GM12865 (cell line): ENCODE measurements at regions not wholly inside any gene's neighbourhood (a gene's known extent, or its start where the extent isn't known, plus 50 kb on each side); places are given as distances from the start of the nearest gene placed in this dataset.

ENCODE experiments used
- DNase-seq: peaks from one replicate; pipeline ENCODE4 v3.0.0; 2010; ENCODE audit warnings: low read depth
- H3K4me3 ChIP-seq: 2 replicates; pipeline ENCODE4 v1.5.1; 2011; ENCODE audit warnings: mild to moderate bottlenecking, low read depth, low read length, control low read depth
- TF ChIP-seq, protein P1 (sequence below): IDR thresholded peaks from 2 replicates; pipeline ENCODE4 v1.5.1; 2011; ENCODE audit warnings: low read length, control low read depth, low read depth, inconsistent platforms; ENCODE audit not compliant: insufficient read depth; ENCODE audit errors: missing control alignments

DNA sequence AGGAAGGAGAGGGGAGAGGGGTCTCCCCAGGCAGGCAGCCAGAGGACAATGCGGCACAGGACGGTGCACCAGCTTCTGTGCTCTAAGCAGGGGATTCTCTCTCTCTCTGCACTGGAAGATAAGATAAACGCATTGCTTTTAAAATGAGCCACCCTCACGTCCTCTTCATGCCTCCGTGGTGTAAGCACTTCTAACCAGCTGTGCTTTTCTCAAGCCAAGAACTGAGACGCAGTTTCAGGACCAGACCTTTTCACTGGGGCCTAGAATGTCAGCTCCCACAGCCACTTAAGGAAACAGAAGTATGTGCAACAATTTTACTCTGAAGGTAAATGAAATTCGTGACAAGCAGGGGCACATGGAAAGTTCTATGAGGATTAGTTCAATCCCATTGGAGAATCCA is 82.4 kb downstream of the PSMB1 start:
- no peak for DNase-seq
- H3K4me3 ChIP-seq, result no peak overlapping the region
- TF ChIP-seq, protein P1, sequence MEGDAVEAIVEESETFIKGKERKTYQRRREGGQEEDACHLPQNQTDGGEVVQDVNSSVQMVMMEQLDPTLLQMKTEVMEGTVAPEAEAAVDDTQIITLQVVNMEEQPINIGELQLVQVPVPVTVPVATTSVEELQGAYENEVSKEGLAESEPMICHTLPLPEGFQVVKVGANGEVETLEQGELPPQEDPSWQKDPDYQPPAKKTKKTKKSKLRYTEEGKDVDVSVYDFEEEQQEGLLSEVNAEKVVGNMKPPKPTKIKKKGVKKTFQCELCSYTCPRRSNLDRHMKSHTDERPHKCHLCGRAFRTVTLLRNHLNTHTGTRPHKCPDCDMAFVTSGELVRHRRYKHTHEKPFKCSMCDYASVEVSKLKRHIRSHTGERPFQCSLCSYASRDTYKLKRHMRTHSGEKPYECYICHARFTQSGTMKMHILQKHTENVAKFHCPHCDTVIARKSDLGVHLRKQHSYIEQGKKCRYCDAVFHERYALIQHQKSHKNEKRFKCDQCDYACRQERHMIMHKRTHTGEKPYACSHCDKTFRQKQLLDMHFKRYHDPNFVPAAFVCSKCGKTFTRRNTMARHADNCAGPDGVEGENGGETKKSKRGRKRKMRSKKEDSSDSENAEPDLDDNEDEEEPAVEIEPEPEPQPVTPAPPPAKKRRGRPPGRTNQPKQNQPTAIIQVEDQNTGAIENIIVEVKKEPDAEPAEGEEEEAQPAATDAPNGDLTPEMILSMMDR, result no peak

DNA sequence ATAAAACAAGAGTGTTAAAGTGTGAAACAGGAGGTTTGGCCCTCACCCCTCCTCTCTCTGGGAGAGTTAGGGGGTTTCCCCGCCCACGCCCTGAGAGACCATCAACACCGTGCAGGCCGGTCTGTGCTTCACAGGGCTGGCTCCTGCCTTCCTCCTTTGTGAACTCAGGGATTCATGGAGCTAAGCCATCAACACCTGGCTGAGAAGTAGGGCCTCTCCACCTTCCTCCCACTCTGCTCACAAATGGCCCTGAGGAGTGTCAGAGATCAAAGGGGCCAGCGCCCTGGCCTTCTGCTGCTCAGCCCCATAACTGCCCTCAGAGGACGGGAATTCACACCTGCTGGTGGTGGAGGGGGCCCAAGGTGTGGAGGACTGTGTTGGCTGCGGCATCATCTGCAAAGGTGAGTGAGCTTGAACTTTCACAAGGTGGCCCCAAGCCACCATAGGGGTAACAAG is 88.6 kb downstream of the PSMB1 start:
- peak; percentile 33 for DNase-seq
- H3K4me3 ChIP-seq, result peak overlapping the region; percentile 4; the same call in 1 of the 2 replicates
- TF ChIP-seq, protein P1, result no peak

DNA sequence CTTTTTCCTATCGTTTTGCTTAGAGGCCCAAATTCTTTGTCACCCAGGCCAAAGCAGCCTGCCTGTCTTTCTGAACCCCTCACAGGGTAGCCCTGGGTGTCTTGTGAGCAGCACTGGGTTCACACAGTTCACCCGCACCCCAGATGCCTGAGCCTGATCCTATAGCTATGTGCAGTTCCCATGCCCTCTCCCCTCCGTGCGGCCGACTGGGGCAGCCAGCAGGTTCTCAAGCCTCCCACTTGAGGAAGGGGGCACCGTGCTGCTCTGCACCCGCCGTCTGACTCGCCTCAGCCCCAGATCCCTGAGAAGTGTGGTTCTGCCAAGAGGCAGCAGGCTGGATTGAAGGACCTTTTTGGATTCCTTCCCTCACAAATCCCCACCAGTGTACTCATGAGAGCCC is 89.0 kb downstream of the PSMB1 start:
- no peak overlapping the region for H3K4me3 ChIP-seq
- DNase-seq, result no peak
- TF ChIP-seq, protein P1, result no peak

DNA sequence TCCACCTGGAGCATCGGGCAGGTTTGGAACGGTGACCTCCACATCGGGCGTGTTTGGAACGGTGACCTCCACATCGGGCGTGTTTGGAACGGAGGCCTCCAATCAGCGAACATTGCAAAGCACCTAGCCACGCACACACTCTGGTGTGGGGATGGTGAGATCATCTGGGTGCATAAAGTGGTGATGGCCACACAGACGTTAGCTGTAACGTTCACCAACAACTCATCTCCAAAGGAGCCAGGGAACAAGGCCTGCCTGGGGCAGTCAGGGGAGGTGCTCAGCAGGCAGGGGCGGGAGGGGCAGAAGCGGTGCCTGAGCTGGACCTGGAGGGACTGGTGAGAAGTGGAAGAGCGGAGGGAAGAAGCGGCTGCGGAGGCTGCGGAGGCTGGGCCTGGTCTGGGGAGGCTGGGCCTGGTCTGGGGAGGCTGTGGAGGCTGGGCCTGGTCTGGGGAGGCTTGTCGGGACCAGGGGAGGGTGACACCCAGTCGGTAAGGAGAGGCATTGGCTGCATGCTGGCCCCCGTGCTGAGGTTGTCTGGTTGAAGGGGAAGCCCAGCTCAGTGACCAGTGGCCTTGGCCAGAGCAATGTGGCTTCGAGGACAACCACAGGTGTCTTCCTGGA is 89.9 kb downstream of the PSMB1 start:
- TF ChIP-seq, protein P1, result no peak
- H3K4me3 ChIP-seq, result no peak overlapping the region
- DNase-seq, result no peak

DNA sequence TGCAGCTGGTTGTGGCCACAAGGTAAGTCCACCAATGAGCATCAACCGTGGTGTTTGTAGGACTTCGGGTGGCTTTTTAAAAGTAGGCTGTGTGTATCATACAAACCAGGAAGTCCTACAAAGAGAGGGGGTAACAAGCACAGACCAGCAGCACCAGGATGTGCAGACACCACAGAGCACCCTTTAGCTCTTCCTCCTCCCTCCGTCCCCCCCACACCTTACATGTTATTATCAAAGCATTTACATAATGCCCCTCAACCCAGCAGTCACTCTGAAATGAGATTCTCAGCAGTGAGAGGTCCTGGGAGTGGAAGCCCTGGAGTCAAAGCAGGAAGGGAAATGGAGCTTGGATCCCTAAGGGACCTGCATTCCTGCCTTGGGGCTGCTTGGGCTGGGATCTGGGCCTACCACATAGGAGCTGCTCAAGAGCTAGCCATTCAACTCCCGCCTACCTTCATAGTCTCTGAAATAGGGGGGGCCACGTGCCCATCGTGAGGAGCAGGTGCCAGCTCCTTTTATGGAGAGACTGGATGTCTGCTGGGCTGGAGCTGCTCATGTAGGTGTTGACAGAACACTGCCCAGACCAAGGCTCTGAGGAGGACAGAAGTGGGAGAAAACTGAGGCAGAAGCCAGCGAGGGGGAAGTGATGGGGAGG is 90.6 kb downstream of the PSMB1 start:
- TF ChIP-seq, protein P1, result no peak
- DNase-seq, result no peak
- H3K4me3 ChIP-seq, result no peak overlapping the region

DNA sequence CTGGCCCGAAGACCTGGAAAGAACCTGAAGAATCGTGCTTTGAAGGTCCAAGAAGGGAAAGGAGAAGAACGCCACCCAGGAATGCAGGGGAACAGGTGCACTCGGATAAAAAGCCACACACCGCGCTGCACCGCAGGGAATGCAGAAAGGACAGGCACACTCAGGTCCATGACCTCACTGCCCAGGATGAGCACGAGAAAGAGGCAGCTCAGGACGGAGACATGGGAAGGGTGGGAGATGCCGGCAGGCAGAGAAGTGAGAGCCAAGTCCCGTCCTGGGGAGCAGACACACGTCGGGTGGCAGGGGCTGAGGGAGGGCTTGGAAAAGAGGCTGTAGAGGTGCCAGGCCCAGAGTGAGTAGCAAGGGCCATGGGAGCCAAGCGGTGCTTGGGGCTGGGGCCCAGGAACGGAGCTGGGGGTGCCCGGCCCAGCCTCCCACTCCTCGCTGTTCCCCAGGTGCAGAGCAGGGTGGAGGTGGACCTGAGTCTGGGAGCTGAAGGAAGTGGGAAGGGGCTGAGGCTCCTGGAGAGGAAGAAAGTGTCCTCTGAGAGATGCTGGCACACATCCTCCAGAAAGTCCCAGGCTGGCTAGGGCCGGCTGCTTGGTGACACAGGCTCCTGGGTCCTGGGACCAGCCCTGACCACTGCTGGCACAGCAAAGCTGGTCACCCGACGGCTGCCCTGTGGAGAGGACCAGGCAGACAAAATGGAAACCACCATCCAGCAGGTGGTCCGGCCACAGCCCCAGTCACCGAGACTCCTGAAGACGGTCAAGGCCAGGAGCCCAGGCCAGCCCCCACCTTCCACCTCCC is 91.3 kb downstream of the PSMB1 start:
- H3K4me3 ChIP-seq, result no peak overlapping the region
- TF ChIP-seq, protein P1, result no peak

More for the DNA sequence above, 91.3 kb downstream of the PSMB1 start:
- no peak for DNase-seq
